HepG2 (cell line): ENCODE measurements at regions not wholly inside any gene's neighbourhood (a gene's known extent, or its start where the extent isn't known, plus 50 kb on each side); places are given as distances from the start of the nearest gene placed in this dataset.

Source experiments
- ATAC-seq: fragments of 200-7000 bp; cut with Tn5 transposase; 3 replicates; pipeline ENCODE4 v1.9.1; 2020; ENCODE audit warnings: mild to moderate bottlenecking, moderate library complexity
- BruUV-seq: library from RNA; stranded (reverse); fragments of 400-500 nt; replicated peaks from 2 replicates; lab custom pipeline; 2021; lab: Mats Ljungman, UMichigan
- CTCF ChIA-PET: fragments of 300-600 bp; formaldehyde crosslinking; extraction: SDS; loops from one replicate; lab custom pipeline; 2021; ENCODE audit warnings: low total read pairs, inconsistent platforms, low intra/inter-chr PET ratio; lab: Yijun Ruan, JAX
- POLR2A ChIA-PET: fragments of 350-600 bp; sonication (Branson Sonifier 250); formaldehyde crosslinking; loops from one replicate; lab custom pipeline; 2020; ENCODE audit warnings: antibody characterized with exemption, inconsistent platforms; lab: Yijun Ruan, JAX
- DNase-seq: peaks from one replicate; pipeline ENCODE4 v3.0.0-alpha.2; 2015; ENCODE audit warnings: low spot score
- FAIRE-seq: peaks from 3 replicates; lab custom pipeline; 2011; peaks lifted over from hg19 to GRCh38; lab: Jason Lieb, UNC
- H2AFZ ChIP-seq: one replicate; pipeline ENCODE4 v1.6.1; 2011; ENCODE audit warnings: low read length, inconsistent platforms
- H3K27ac ChIP-seq: fragments of 300-600 bp; 3 replicates; pipeline ENCODE4 v1.8.0; 2011; ENCODE audit warnings: mixed run types, mild to moderate bottlenecking, mixed read lengths, low read length, inconsistent platforms; ENCODE audit not compliant: insufficient read depth; ENCODE audit errors: extremely low read length
- H3K27me3 ChIP-seq, 2 experiments: fragments of 200-600 bp in 1 of 2; 2 replicates in 1 of 2; 3 replicates in 1 of 2; pipeline versions ENCODE4 v1.6.0 to v1.8.0; 2011; ENCODE audit warnings: low read length in 2 of 2, mild to moderate bottlenecking in 2 of 2, moderate library complexity in 2 of 2, inconsistent platforms in 1 of 2; ENCODE audit not compliant: insufficient read depth in 2 of 2, control insufficient read depth in 1 of 2
- H3K36me3 ChIP-seq, 2 experiments: fragments of 200-600 bp in 1 of 2; replicated peaks in 1 of 2; 2 replicates in 1 of 2; 3 replicates in 1 of 2; pipeline versions ENCODE4 v1.5.1 to v1.8.0; 2011; ENCODE audit warnings: low read length in 2 of 2, inconsistent platforms in 1 of 2; ENCODE audit not compliant: insufficient read depth in 2 of 2, control insufficient read depth in 1 of 2
- H3K4me1 ChIP-seq: 2 replicates; pipeline ENCODE4 v1.5.1; 2012; ENCODE audit warnings: low read length, inconsistent platforms; ENCODE audit not compliant: insufficient read depth
- H3K4me2 ChIP-seq: 2 replicates; pipeline ENCODE4 v1.6.0; 2011; ENCODE audit warnings: low read depth, low read length, inconsistent platforms
- H3K4me3 ChIP-seq, 3 experiments: fragments of 200-600 bp in 1 of 3; sonication (generic), shearing (Covaris generic) in 1 of 3; replicated peaks in 1 of 3; 2 replicates each; pipeline ENCODE4 v1.5.1; 2011 to 2016; ENCODE audit warnings: low read length in 3 of 3, inconsistent platforms in 2 of 3, low read depth in 2 of 3, mild to moderate bottlenecking in 2 of 3, control low read depth in 1 of 3, mixed read lengths in 1 of 3; ENCODE audit not compliant: insufficient read depth in 1 of 3
- H3K79me2 ChIP-seq: one replicate; pipeline ENCODE4 v1.6.1; 2011; ENCODE audit warnings: low read length, inconsistent platforms; ENCODE audit not compliant: insufficient read depth
- H3K9ac ChIP-seq: 2 replicates; pipeline ENCODE4 v1.6.0; 2011; ENCODE audit warnings: mild to moderate bottlenecking, low read depth, low read length, inconsistent platforms; ENCODE audit not compliant: insufficient read depth
- H3K9me3 ChIP-seq: 2 replicates; pipeline ENCODE4 v1.5.1; 2012; ENCODE audit warnings: mild to moderate bottlenecking, low read length
- H4K20me1 ChIP-seq: 2 replicates; pipeline ENCODE4 v1.6.0; 2011; ENCODE audit warnings: inconsistent platforms, mild to moderate bottlenecking, low read length, moderate library complexity; ENCODE audit not compliant: insufficient read depth
- ARID3A ChIP-seq: IDR thresholded peaks from 2 replicates; pipeline ENCODE4 v1.6.1; 2012; ENCODE audit warnings: low read depth, low read length, improper control_type of control experiment
- BCL3 ChIP-seq: sonication (generic); formaldehyde crosslinking; IDR thresholded peaks from 2 replicates; pipeline ENCODE4 v1.5.1; 2020; ENCODE audit warnings: mild to moderate bottlenecking, missing genetic modification reagents, moderate library complexity
- EHMT2 ChIP-seq: fragments of 200-600 bp; sonication (generic); IDR thresholded peaks from 2 replicates; pipeline ENCODE4 v1.7.0; 2017; ENCODE audit warnings: antibody characterized with exemption, low read depth, low read length, borderline replicate concordance
- HCFC1 ChIP-seq: fragments of 150-350 bp; IDR thresholded peaks from 2 replicates; pipeline ENCODE4 v1.6.1; 2014; ENCODE audit warnings: low read depth, low read length
- RNF219 ChIP-seq: sonication (generic); formaldehyde crosslinking; IDR thresholded peaks from 2 replicates; pipeline ENCODE4 v1.5.0; 2020; ENCODE audit warnings: mild to moderate bottlenecking, missing genetic modification reagents
- RXRA ChIP-seq: sonication (generic); formaldehyde crosslinking; IDR thresholded peaks from 2 replicates; pipeline ENCODE4 v1.5.1; 2020; ENCODE audit warnings: missing genetic modification reagents
- SPEN ChIP-seq: sonication (generic); formaldehyde crosslinking; IDR thresholded peaks from 2 replicates; pipeline ENCODE4 v1.5.1; 2020; ENCODE audit warnings: low read depth, mild to moderate bottlenecking, missing genetic modification reagents
- THAP8 ChIP-seq: sonication (generic); formaldehyde crosslinking; IDR thresholded peaks from 2 replicates; pipeline ENCODE4 v1.5.1; 2020; ENCODE audit warnings: missing genetic modification reagents, mild to moderate bottlenecking, borderline replicate concordance
- XBP1 ChIP-seq: sonication (generic); formaldehyde crosslinking; IDR thresholded peaks from 2 replicates; pipeline ENCODE4 v1.5.0; 2020; ENCODE audit warnings: missing genetic modification reagents
- ZNF10 ChIP-seq: sonication (generic); formaldehyde crosslinking; IDR thresholded peaks from 2 replicates; pipeline ENCODE4 v1.4.0; 2020; ENCODE audit warnings: mild to moderate bottlenecking, low read depth, missing genetic modification reagents, borderline replicate concordance
- ZNF451 ChIP-seq: sonication (generic); formaldehyde crosslinking; IDR thresholded peaks from 2 replicates; pipeline ENCODE4 v1.5.0; 2020; ENCODE audit warnings: mild to moderate bottlenecking, missing genetic modification reagents
- ZNF558 ChIP-seq: sonication (generic); formaldehyde crosslinking; IDR thresholded peaks from 2 replicates; pipeline ENCODE4 v1.9.0; 2022; ENCODE audit warnings: mild to moderate bottlenecking, missing genetic modification reagents, borderline replicate concordance
- WGBS: methylation state at CpG from one replicate; pipeline ENCODE4 v1.1.6; 2017; ENCODE audit warnings: low lambda C conversion rate; 5-methylcytosine and 5-hydroxymethylcytosine counted together
- in situ Hi-C: cut with HindIII; loops from 2 replicates; pipeline ENCODE4 v1.10.0; 2017; ENCODE audit warnings: low pct_unique_long_range_greater_than_20kb; ENCODE audit not compliant: extremely low pct_ligation_motif_present
- intact Hi-C: fragments of 100-400 bp; cut with micrococcal nuclease; formaldehyde crosslinking; loops from one replicate; pipeline ENCODE4 v1.10.0; 2022; ENCODE audit not compliant: unreplicated experiment

- ChIA-PET POLR2A (no interaction called here), CTCF (no interaction called here)
- intact Hi-C loops (no loop called here), in situ Hi-C loops (no loop called here)
- FAIRE-seq: no peak
- Histone ChIP-seq H3K4me1 (no peaks in the 10 kb centered on the region), H3K9me3 (no peaks in the 10 kb centered on the region), H3K36me3 (no peaks in the 10 kb centered on the region), H3K9ac (no peak overlapping the region), H4K20me1 (no peaks in the 10 kb centered on the region), H3K27ac (no peak overlapping the region), H3K79me2 (no peaks in the 10 kb centered on the region), H2AFZ (no peak overlapping the region), H3K4me3 (no peak overlapping the region), H3K4me2 (no peak overlapping the region), H3K27me3 (no peaks in the 10 kb centered on the region)
- no TSS peak for BruUV-seq
- no peak for ATAC-seq
- DNase-seq: no peak
- WGBS: 1% methylated on average over 3 of the region's 3 CpGs
- TF ChIP-seq EHMT2 (no peak), ZNF10 (CRISPR knock-in tag) (no peak), ZNF451 (CRISPR knock-in tag) (no peak), RNF219 (no peak), SPEN (CRISPR knock-in tag) (no peak), ARID3A (no peak), THAP8 (CRISPR knock-in tag) (no peak), ZNF558 (CRISPR knock-in tag) (no peak), BCL3 (no peak), XBP1 (no peak), RXRA (CRISPR knock-in tag) (no peak), HCFC1 (no peak)
These were observed 181.9 kb downstream of the NDFIP2 start for GRCh38 chr13:79662882-79663281.
